Muscle of arm (tissue), 1 donor: ENCODE measurements at regions not wholly inside any gene's neighbourhood (a gene's known extent, or its start where the extent isn't known, plus 50 kb on each side); places are given as distances from the start of the nearest gene placed in this dataset.

ENCODE experiments used
- DNase-seq: peaks from one replicate; pipeline ENCODE4 v3.0.0-alpha.2; 2013

DNA sequence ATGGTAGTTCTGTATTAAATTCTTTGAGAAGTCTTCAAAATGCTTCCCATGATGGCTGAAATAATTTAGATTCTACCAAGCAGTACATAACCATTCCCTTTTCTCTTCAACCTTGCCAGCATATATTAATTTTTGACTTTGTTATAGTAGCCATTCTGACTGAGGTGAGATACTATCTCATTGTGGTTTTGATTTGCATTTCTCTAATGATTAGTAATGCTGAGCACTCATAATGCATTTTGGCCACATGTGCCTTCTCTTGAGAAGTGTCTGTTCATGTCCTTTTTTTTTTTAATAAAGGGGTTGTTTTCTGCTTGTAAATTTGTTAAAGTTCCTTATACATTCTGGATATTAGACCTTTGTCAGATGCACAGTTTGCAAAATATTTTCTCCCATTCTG is 173.9 kb downstream of the CALCRL start:
- no peak for DNase-seq

DNA sequence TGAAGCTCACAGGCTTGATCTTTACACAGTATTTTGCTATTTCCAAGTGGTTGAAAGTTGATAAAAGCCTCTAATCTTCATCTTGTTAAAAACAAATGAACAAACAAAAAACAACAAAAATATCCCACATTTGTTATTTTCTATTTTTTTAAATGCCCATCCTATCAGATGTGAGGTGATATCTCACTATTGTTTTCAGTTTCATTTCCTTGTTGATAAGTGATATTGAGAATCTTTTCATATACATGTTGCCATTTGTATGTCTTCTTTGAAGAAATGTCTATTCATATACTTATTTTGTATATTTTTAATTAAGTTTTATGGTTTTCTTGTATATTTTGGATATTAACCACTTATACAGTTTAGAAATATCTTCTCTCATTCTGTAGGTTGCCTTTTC is 175.8 kb downstream of the CALCRL start:
- no peak for DNase-seq

DNA sequence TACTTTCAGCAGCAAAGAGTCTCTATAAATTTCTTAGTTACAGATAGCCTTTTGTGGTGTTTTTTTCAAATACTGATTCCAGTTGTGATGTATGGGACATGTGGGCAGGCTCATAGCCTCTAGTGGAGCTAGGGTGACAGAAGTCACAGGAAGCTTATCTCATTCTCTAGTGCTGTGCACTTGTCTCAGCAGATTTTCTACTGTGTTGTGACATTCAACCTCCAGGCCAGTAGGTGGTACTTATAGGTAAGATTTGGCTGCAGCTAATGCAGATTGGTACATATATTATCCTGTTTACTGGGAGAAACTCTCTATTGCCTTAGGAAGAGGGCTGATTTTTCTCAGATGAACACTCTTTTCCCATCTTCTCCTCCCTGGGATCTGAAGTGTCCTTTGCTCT is 176.2 kb downstream of the CALCRL start:
- DNase-seq = no peak

DNA sequence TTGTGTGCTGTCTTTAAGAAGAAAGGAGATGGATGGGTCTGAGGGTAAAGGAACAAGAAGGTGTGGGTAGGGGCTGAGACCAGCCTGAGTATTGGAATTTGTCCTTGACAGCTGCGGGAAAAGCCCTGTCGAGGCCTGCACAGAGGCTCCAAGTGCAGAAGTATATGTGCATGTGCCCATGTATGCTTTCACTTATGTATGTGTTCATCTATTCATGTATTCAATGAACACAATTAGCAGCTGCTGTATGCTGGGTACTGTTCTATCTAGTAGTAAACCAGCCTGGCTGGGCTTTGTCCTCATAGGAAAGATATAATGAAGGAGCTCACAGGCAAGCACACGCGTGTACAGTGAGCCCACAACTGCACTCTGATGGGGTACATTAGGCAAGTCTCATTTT is 181.4 kb downstream of the CALCRL start:
- DNase-seq = no peak

DNA sequence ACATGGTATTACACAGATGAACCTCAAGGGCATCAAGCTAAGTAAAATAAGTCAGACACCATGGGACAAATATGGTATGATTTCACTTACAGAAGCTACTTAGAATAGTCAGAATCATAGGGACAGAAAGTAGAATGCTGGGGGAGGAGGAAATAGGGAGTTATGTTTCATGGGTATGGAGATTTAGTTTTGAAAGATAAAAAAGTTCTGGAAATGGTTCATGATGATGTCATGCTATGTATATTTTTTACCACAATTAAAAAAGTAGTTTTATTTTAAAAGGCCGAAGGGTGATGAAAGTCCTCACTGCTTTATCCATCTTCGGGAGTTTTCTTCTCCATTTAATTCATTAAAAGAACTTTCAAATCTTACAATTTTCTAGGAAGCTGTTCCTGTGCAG is 181.9 kb downstream of the CALCRL start:
- no peak for DNase-seq

DNA sequence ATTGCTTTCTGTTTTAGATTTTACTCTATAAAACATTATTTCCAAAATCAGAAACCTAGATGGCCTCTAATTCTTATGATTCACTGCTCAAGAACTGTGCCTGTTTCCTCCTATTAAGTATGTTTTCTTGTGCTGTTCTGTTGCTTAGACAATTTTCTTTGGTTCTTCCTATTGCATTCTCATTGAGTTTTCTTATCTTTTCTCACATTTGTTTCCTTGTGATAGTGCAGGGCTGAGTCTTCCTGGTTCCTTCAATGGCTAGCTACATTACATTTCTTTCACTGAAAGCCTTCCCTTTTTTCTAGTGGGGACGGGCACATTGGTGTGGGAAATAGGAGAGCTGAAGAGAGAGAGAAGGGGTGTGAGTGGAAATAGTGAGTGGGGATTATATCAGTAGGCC is 183.4 kb downstream of the CALCRL start:
- DNase-seq = no peak

DNA sequence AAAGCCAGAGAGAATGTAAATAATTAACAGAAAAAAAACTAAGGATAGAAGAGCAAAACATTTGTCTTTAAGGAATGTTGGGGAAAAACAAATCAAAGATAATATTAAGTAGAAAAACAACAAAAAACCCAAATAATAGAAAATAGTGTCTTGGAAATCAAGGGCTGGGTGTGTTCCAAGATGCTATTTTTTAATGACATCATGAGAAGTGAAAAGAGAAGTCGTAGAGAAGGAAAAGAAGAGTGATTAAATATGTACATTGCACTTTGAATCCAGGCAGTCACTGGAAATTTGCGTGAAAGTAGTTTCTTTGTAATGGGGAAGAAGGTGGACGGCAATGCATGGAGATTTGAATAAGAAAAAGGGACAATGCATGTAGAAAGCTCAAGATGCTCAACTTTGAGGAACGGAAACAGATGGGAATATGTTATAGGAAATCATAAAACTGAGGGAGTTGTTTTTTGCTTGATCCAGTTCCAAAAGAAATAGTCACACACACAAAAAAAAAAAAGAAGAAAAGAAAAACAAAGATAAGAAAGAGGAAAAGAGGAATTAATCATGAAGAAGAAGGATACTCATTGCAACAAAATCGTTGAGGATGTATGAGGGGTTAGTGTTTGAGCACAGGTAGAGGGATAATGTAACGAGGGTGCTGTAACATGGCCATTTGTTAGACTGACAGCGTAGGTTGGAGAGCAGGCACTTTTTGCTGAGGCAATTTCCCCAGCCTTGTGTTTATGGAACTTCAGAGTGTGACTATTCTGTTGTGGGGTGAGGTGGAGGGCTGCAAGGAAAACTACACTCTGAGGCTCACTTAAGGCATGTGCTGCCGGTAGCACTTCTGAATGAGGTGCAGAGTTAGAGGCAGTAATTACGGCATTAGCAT is 184.1 kb downstream of the CALCRL start:
- no peak for DNase-seq

DNA sequence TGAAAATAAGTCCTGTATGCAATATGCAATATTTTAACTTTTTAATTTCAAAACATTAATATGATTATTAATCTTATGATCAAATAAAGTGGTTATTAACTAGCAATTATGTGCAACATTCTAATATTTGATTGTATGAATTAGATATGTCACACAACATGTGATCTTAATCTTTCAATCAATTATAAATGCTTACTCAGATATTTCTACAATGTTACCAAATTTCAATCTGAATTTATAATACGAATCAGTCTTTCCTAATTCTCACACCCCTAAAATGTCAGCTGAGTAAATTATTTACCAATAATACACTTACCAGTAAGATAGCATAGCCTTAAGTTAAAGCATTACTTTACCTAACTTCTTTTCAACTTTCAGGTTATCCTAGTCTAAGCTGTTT is 186.3 kb downstream of the CALCRL start:
- no peak for DNase-seq

DNA sequence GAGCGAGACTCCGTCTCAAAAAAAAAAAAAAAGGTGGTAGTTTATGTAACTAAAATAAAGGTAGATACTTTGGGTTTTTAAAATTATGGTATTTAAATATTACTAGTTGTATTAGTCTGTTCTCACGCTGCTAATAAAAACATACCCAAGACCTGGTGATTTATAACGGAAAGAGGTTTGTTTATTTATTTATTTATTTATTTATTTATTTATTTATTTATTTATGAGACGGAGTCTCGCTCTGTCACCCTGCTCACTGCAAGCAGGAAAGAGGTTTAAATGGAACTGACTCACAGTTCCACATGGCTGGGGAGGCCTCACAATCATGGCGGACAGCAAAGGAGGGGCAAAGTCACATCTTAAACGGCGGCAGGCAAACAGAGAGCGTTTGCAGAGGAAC is 196.0 kb downstream of the CALCRL start:
- no peak for DNase-seq

DNA sequence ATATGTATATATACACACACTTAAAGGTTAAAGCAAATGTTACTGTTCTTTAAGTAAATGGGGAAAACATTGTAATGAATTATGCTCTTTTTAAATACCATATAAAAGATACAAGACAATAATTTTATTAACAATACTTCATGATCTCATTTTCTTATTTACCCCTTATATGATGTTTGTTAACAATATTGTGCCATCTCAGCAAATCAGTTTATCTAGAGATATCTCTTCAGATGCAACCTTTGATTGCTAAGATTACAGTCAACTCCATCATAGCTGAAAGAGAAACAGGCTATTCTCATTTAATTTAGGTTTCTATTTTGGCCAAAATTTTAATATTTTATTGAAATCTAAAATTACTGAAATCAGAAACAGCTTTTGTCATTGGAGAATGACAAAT is 197.9 kb downstream of the CALCRL start:
- no peak for DNase-seq

DNA sequence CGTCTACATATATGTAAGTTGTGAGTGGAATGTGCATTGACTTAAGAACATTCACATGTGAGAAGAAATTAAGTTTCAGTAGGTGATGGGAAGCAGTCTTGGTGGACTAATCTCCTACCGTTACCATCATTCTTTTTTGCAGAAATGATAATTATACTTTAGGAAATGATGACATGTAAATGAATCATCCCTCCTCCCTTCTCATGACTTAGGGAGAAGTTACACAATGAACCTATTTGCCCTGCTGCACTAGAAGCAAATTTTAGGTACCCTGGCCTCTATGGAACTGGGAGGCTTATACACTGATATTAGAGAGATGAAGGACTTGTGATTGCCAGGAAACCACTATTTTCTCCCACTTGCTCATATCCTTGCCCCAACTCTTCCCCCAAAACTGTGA is 214.2 kb downstream of the CALCRL start:
- DNase-seq = no peak

DNA sequence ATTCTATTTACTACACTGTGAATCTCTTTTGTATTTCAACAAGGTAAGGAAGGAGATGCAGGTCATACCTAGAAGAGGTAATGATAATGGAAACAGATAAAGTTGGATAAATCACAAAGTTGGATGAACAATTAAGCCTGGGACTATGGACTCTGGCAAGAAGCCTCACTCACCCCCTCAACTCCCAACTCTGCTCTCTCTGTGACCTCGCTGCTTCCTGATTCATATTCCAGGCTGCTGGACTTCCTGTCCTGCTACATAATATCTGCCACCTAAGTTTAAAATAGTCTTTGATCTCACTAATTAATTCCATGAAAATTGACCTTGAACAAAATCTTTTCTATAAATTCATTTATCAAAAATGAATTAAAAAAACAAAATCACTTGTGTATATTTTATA is 215.3 kb downstream of the CALCRL start:
- no peak for DNase-seq

DNA sequence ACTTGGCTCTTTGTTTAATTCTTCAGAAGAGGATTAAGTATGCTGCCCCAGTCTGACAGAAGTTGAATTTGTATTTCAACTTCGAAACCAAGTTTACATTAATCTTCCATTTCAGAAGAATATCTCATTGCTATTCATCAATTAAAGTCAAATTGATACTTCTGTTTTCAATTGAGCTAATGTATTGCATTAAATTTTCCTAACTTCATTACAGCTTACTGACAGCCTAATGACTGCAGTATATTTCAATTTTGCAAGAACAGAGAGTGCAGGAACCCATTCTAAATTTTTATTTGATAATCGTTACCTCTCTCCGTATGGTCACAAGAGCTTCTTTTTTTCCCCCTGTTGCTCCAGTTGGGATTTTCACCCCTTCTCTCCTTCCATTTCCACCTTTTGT is 218.0 kb downstream of the CALCRL start:
- no peak for DNase-seq

DNA sequence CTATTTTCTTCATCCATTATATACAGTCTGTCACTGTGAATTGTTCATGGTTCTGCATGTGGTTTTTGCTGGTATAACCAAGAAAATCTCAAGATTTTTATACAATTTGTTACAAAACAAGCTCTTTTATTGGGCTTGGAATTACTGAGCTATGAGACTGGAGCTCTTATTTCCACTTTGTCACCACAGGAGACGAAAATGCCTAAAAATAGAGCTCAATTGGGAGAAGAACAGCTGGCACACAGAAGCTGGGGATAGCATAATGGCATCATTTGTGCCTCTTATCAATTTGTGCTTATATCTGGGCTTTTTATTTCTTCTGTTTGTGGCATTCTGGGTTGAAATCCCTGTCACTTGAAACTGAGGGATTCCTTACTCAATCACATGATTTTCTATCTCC is 219.1 kb downstream of the CALCRL start:
- no peak for DNase-seq

DNA sequence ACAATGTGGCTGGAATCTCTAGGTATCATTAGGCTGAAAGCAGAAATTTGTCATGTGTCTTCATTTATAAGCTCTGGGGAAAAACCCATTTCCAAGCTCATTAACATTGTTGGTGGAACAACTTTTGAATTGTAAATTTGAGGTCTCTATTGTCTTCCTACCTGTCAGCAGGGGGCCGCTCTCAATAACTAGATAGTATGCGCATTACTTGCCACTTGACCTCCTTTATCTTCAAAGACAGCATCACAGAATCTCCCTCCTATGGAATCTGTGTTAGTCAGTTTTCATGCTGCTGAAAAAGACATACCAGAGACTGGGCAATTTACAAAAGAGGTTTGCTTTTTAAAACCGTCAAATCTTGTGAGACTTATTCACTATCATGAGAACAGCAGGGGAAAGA is 223.1 kb downstream of the CALCRL start:
- DNase-seq = no peak

DNA sequence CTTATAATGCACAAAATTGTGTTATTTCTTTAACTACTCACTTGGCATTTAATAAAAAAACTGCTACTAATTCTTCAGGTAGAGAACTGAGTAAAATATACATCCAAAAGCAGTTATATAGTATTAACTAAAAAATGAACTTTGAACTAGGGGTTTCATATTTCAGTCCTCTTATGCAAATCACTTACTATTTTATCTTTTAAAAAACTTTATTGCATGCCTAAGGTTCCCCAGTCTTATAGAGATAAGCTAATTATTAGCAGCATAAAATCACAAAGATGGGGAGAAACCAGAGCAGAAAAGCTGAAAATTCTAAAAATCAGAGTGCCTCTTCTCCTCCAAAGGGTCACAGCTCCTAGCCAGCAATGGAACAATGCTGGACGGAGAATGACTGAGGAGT is 228.0 kb downstream of the CALCRL start:
- no peak for DNase-seq

DNA sequence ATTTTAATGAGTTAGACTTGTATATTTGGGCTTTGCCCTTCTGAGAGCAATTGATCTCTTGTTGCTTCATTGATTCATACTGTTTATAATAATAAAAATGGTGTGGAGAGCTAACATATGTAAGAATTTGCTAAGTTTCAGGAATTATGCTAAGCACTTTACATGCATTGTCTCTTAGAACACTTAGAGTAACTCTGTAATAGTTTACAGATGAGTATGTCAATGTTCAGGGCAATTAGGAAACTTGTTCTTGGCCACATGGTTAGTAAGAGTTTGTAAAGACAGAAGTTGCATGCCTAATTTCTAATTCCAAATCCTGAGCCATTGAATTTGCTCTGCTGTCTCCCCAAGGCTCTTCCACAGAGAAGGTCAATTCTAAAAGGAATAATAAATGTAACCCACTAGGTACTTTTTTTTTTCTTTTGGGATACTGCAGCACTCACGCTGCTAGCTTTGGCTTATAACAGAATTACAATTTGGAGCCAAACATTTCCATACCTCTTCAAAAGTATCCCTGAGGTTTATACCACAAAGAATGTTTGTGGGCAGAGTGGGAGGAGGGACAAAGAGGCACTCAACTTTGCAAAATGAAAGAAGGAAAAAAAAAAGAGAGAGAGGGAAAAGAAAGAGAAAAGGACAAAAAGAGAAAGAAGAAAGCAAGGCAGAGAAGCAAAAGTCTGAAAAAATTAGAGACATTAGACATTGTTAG is 232.4 kb downstream of the CALCRL start:
- no peak for DNase-seq

DNA sequence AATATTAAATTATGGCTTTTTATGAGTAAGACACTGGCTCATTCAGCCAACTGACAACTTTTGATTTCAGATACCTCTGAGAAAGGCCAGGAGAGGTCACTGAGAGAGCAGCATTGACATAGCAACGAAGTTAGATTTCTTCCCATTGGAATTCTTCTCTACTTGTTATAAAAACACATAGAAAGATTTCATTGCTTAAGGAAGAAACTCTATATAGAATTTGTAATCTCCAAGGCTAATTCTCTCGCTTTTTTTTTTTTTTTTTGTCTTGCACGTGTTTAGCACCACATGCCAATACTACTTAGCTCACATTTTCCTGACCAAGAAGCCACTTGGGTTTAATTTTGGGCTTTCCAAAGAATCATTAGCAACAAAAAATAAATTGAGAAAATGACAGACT is 233.7 kb downstream of the CALCRL start:
- DNase-seq = no peak

DNA sequence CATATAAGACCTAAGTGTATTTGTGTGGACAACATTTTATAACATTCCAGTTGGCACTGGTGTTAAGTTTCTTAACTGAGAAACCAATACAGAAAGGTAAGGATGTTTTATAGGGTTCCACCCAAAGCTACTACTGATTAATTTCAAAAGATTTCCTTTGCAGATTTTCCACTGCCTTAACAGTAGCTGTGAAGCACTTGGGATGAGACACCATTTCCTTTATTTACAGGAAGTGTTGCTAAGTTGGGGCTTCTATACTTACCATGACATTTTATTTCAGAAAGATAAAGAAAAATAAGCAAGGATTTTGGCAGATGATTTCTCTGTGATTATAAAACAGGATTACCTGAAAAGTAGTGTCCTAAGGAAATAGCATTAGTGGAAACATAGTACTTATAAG is 234.3 kb downstream of the CALCRL start:
- DNase-seq = no peak

DNA sequence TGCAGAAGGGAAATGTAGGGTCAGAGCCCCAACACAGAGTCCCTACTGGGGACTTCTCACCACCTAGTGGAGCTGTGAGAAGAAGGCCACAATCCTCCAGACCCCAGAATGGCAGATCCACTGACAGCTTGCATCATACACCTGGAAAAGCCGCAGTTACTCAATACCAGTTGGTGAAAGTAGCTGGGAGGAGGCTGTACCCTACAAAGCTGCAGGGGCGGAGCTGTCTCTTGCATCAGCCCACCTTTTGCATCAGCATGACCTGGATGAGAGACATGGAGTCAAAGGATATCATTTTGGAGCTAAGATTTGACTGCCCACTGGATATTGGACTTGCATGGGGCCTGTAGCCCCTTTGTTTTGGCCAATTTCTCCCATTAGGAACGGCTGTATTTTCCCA is 237.3 kb downstream of the CALCRL start:
- no peak for DNase-seq

DNA sequence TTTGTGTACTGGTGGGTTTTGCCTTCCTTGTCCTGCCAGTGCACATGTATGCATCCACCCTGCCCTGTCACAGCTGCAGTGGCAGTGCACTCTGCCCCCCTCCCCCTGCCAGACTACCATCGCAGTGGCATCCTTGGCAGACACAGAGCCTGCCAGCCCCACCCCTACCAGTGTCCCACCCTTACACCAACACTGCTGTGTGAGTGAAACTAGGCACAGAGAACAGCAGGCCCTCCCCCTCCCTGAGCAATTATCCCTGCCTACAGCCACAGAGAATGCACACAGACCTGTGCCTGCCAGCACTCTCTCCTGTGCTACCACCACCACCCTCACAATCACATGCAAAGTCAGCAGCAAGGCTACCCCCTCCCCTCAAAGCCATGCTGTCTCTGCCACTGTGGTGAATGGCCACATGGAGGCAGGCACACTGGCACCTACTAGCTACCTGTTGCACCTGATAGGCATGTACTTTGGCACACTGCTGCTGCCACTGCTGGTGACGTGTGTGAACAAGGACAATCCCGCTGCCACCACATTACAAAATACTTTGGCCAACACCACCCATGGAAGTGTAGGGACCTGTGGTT is 239.8 kb downstream of the CALCRL start:
- no peak for DNase-seq

DNA sequence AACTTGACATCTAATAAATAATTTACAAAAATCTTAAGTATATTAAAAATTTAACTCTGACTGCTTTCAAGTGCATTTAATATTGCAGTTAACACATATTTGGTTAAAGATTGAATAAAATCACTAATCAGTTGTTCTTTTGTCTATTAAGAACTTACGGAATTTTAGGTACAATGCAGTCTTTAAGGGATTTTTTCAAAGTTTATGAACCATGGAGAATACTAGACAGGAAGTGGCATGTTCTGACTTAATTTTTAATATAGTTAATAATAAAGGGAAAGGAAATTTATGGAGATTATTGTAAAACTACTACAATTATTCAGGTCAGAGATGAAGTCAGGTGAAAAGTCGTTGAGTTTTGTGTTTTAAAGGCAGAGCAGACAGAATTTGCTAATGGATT is 240.9 kb downstream of the CALCRL start:
- no peak for DNase-seq

DNA sequence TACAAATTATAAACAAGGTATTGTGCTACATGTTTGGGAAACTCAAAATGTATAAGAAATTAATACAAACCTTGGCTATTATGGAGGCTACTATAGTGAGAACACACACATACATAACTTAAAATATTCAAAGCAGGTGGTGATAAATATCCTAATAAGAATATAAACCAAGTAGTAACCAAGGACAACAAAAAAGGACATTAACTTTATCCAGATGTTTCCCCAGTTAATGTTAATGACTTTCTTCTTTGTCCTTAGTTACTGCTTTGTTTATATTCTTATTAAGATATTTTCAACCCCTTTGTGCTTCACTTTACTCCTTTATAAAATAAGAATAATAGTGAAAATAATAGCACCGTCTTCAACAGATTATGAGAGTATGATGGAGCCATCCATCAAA is 241.6 kb downstream of the CALCRL start:
- no peak for DNase-seq
